ENCODE measurements at regions not wholly inside any gene's neighbourhood (a gene's known extent, or its start where the extent isn't known, plus 50 kb on each side); places are given as distances from the start of the nearest gene placed in this dataset.

- no peak overlapping the region for H3K4me3 Mint-ChIP-seq (ENCODE audit: unreplicated experiment)
- DNase-seq (ENCODE audit: low spot score), result no peak
- TF ChIP-seq CTCF (IDR thresholded peaks at IDR 0.05; ENCODE audit: unreplicated experiment), result no peak
- no peaks in the 10 kb centered on the region for H3K4me1 Mint-ChIP-seq (ENCODE audit: unreplicated experiment)
- peaks cover 6% of the 10 kb centered on the region for H3K36me3 Mint-ChIP-seq (ENCODE audit: low read depth, unreplicated experiment)
- H3K27ac Mint-ChIP-seq (ENCODE audit: unreplicated experiment), result no peak overlapping the region
- no peaks in the 10 kb centered on the region for H3K9me3 Mint-ChIP-seq (ENCODE audit: unreplicated experiment)
- H3K27me3 Mint-ChIP-seq (ENCODE audit: unreplicated experiment), result peaks cover 3% of the 10 kb centered on the region
Measured at GRCh38 chr13:79834876-79835275, 353.9 kb downstream of the NDFIP2 start.

DNA sequence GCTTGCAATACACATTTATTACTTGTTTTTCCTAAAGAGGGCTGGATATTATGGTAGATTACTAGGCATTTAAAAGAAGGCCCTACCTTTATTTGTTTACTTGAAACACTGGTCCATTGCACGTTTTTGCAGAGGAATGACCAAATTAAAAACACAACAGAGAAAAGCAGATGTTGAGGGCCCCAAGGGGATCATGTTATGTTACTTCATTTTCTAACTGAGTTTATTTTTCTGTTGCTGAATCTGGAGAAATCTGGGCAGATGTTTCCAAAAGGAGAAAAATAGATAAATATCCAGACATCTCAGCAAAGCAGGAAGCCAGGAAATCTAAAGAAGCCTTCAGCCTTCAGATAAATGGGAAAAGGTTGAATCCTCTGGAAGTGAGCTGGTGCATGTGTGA is 353.0 kb downstream of the NDFIP2 start:
- Mint-ChIP-seq H3K27me3 (ENCODE audit: unreplicated experiment) (no peaks in the 10 kb centered on the region), H3K36me3 (ENCODE audit: low read depth, unreplicated experiment) (no peaks in the 10 kb centered on the region), H3K4me1 (ENCODE audit: unreplicated experiment) (no peaks in the 10 kb centered on the region), H3K9me3 (ENCODE audit: unreplicated experiment) (no peaks in the 10 kb centered on the region), H3K4me3 (ENCODE audit: unreplicated experiment) (no peak overlapping the region), H3K27ac (ENCODE audit: unreplicated experiment) (no peak overlapping the region)
- TF ChIP-seq CTCF (IDR thresholded peaks at IDR 0.05; ENCODE audit: unreplicated experiment), result no peak
- no peak for DNase-seq (ENCODE audit: low spot score)

DNA sequence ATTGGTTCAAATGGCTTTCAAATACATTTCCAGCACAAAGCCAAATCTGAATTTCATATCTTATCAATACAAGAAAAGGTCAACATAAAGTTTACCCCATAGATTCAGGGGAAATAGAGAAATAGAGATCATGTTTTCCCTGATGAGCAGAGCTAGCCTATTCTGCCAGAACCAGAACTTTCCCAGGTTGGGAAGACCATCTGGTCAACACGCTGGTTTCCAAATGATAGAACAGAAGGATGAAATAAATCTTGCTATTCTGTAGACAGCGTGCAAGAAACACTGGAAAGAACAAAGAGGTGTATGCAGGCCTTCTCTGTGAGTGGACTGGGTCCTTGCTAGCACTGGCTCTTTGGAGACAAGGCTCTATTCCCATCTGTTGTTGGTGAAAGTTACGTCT is 350.6 kb downstream of the NDFIP2 start:
- no peak for DNase-seq (ENCODE audit: low spot score)
- TF ChIP-seq CTCF (IDR thresholded peaks at IDR 0.05; ENCODE audit: unreplicated experiment), result no peak
- no peak overlapping the region for H3K4me3 Mint-ChIP-seq (ENCODE audit: unreplicated experiment)
- H3K27ac Mint-ChIP-seq (ENCODE audit: unreplicated experiment), result no peak overlapping the region
- H3K4me1 Mint-ChIP-seq (ENCODE audit: unreplicated experiment), result no peaks in the 10 kb centered on the region
- no peaks in the 10 kb centered on the region for H3K9me3 Mint-ChIP-seq (ENCODE audit: unreplicated experiment)
- H3K36me3 Mint-ChIP-seq (ENCODE audit: low read depth, unreplicated experiment), result no peaks in the 10 kb centered on the region
- H3K27me3 Mint-ChIP-seq (ENCODE audit: unreplicated experiment), result no peaks in the 10 kb centered on the region

DNA sequence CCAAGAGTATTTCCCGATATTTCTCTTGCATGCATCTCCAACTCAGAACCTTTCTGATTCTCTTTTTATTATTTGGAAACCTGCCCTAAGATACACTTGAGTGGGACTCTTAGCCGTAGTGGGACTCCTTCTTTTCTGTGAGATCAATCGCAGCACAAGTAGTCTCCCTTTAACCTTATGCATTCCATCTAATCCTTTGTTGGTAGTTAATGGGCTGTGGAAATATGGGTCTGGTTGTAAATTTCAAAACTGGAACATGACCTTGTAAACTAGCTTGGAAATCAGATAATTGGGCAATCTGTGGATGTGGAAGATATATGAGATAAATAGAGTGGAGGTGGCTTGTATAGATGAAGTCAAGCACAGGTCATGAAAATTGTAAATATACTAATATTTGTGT is 350.0 kb downstream of the NDFIP2 start:
- Mint-ChIP-seq H3K27me3 (ENCODE audit: unreplicated experiment) (no peaks in the 10 kb centered on the region), H3K4me3 (ENCODE audit: unreplicated experiment) (no peak overlapping the region), H3K9me3 (ENCODE audit: unreplicated experiment) (no peaks in the 10 kb centered on the region), H3K27ac (ENCODE audit: unreplicated experiment) (no peak overlapping the region), H3K36me3 (ENCODE audit: low read depth, unreplicated experiment) (no peaks in the 10 kb centered on the region), H3K4me1 (ENCODE audit: unreplicated experiment) (no peaks in the 10 kb centered on the region)
- DNase-seq (ENCODE audit: low spot score), result no peak
- TF ChIP-seq CTCF (IDR thresholded peaks at IDR 0.05; ENCODE audit: unreplicated experiment), result no peak

DNA sequence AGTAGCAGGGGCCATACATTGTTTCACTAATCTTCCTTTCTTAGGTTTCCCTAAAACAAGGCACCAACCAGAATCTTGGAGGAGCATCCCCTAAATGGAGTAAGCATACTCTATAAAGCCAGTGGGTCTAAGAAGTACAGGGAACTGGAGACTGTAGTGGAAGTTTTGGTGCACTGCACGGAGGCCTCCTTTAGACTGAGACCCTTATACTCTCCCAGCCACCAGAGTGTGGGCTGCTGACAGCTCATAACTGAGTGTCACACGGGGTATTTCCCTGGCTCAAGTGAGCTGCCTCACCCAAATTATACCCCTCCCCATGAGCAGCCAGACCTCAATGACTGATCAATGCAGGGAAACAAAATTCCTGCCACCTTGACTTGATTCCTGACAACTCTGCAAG is 349.5 kb downstream of the NDFIP2 start:
- H3K36me3 Mint-ChIP-seq (ENCODE audit: low read depth, unreplicated experiment), result no peaks in the 10 kb centered on the region
- DNase-seq (ENCODE audit: low spot score), result no peak
- no peak overlapping the region for H3K4me3 Mint-ChIP-seq (ENCODE audit: unreplicated experiment)
- H3K9me3 Mint-ChIP-seq (ENCODE audit: unreplicated experiment), result no peaks in the 10 kb centered on the region
- H3K4me1 Mint-ChIP-seq (ENCODE audit: unreplicated experiment), result no peaks in the 10 kb centered on the region
- H3K27me3 Mint-ChIP-seq (ENCODE audit: unreplicated experiment), result no peaks in the 10 kb centered on the region
- H3K27ac Mint-ChIP-seq (ENCODE audit: unreplicated experiment), result no peak overlapping the region
- TF ChIP-seq CTCF (IDR thresholded peaks at IDR 0.05; ENCODE audit: unreplicated experiment), result no peak

Data from endothelial cell (in vitro differentiated cells).